Left lung (tissue), 4 donors: ENCODE measurements at regions not wholly inside any gene's neighbourhood (a gene's known extent, or its start where the extent isn't known, plus 50 kb on each side); places are given as distances from the start of the nearest gene placed in this dataset.

ENCODE experiments used
- ATAC-seq: fragments of 200-7000 bp; cut with Tn5 transposase; one replicate; pipeline ENCODE4 v1.9.1; 2020; ENCODE audit warnings: moderate library complexity
- DNase-seq, 4 donors: peaks; one replicate each; pipeline ENCODE4 v3.0.0-alpha.2; 2013 to 2020
- H3K27ac ChIP-seq, 2 donors: fragments of 200-600 bp; sonication (generic) in 1 of 2; one replicate each; pipeline versions ENCODE4 v1.5.0 to v1.8.0; 2020 to 2021
- H3K27me3 ChIP-seq, 2 donors: fragments of 200-600 bp; sonication (generic) in 1 of 2; one replicate each; pipeline versions ENCODE4 v1.5.0 to v1.8.0; 2020 to 2021
- H3K36me3 ChIP-seq, 2 donors: fragments of 200-600 bp; sonication (generic) in 1 of 2; one replicate each; pipeline versions ENCODE4 v1.5.0 to v1.8.0; 2020 to 2021
- H3K4me1 ChIP-seq, 2 donors: fragments of 200-600 bp; one replicate each; pipeline ENCODE4 v1.8.0; 2021
- H3K4me3 ChIP-seq, 2 donors: fragments of 200-600 bp; sonication (generic) in 1 of 2; one replicate each; pipeline versions ENCODE4 v1.5.0 to v1.8.0; 2020 to 2021; ENCODE audit warnings: mild to moderate bottlenecking in 1 of 2
- H3K9me3 ChIP-seq, 2 donors: fragments of 200-600 bp; sonication (generic) in 1 of 2; one replicate each; pipeline versions ENCODE4 v1.5.0 to v1.8.0; 2020 to 2021
- CTCF ChIP-seq, 2 donors: fragments of 200-600 bp; sonication (generic) in 1 of 2; IDR thresholded peaks; one replicate each; pipeline versions ENCODE4 v1.5.0 to v1.8.0; 2021; ENCODE audit warnings: antibody characterized with exemption in 2 of 2
- intact Hi-C, 2 donors: fragments of 100-400 bp; cut with DNase I; formaldehyde crosslinking; loops; one replicate each; pipeline versions ENCODE4 v1.11.2 to v1.14.2; 2022
- donor health status: DM: no; HTN: yes; CAD: no.
- donor health status: DM: no; HTN: no; CAD: no.

GRCh38 chr10:118953598-118954393, 75.7 kb upstream of the NANOS1 start:
- Histone ChIP-seq H3K27ac (no peak overlapping the region), H3K9me3 (no peaks in the 10 kb centered on the region), H3K4me1 (peaks cover 0 to 3% of the 10 kb centered on the region in 2 donors), H3K36me3 (no peaks in the 10 kb centered on the region), H3K27me3 (no peaks in the 10 kb centered on the region), H3K4me3 (no peak overlapping the region)
- intact Hi-C loops: no loop called here
- ATAC-seq (no peak), DNase-seq (no peak)
- TF ChIP-seq CTCF (IDR thresholded peaks at IDR 0.05): no peak

GRCh38 chr10:118955531-118955930, 74.0 kb upstream of the NANOS1 start:
- no peaks in the 10 kb centered on the region for H3K27me3 ChIP-seq
- ATAC-seq: no peak
- no peak overlapping the region for H3K4me3 ChIP-seq

GRCh38 chr10:118955951-118956801, 73.3 kb upstream of the NANOS1 start:
- no peak for ATAC-seq
- no peaks in the 10 kb centered on the region for H3K36me3 ChIP-seq
- intact Hi-C loops: no loop called here
- H3K27me3 ChIP-seq: no peaks in the 10 kb centered on the region
- no peak overlapping the region for H3K27ac ChIP-seq
- no peak for DNase-seq
- peaks cover 0 to 5% of the 10 kb centered on the region in 2 donors for H3K4me1 ChIP-seq
- TF ChIP-seq CTCF (IDR thresholded peaks at IDR 0.05): no peak
- H3K4me3 ChIP-seq: no peak overlapping the region
- H3K9me3 ChIP-seq: no peaks in the 10 kb centered on the region

More at GRCh38 chr10:118955531-118955930, 74.0 kb upstream of the NANOS1 start:
- Histone ChIP-seq H3K9me3 (no peaks in the 10 kb centered on the region), H3K27ac (no peak overlapping the region), H3K4me1 (peaks cover 0 to 5% of the 10 kb centered on the region in 2 donors), H3K36me3 (no peaks in the 10 kb centered on the region)
- no peak for DNase-seq
- intact Hi-C loops: no loop called here
- TF ChIP-seq CTCF (IDR thresholded peaks at IDR 0.05): no peak

GRCh38 chr10:118956802-118957442, 72.6 kb upstream of the NANOS1 start:
- Histone ChIP-seq H3K4me1 (peaks cover 0 to 5% of the 10 kb centered on the region in 2 donors), H3K4me3 (no peak overlapping the region), H3K9me3 (no peaks in the 10 kb centered on the region), H3K36me3 (no peaks in the 10 kb centered on the region), H3K27ac (no peak overlapping the region), H3K27me3 (no peaks in the 10 kb centered on the region)
- intact Hi-C loops: no loop called here
- DNase-seq (no peak), ATAC-seq (no peak)
- TF ChIP-seq CTCF (IDR thresholded peaks at IDR 0.05): no peak

GRCh38 chr10:118957443-118957825, 72.1 kb upstream of the NANOS1 start:
- no peak for DNase-seq
- no peak for TF ChIP-seq CTCF (IDR thresholded peaks at IDR 0.05)
- no peaks in the 10 kb centered on the region for H3K36me3 ChIP-seq
- no peak overlapping the region for H3K27ac ChIP-seq
- H3K27me3 ChIP-seq: no peaks in the 10 kb centered on the region
- no peak for ATAC-seq
- H3K9me3 ChIP-seq: no peaks in the 10 kb centered on the region
- no peak overlapping the region for H3K4me3 ChIP-seq
- intact Hi-C loops: no loop called here
- H3K4me1 ChIP-seq: peaks cover 0 to 5% of the 10 kb centered on the region in 2 donors
